MCF 10A (cell line): ENCODE measurements at regions not wholly inside any gene's neighbourhood (a gene's known extent, or its start where the extent isn't known, plus 50 kb on each side); places are given as distances from the start of the nearest gene placed in this dataset.

ENCODE experiments used
- BruUV-seq: library from RNA; stranded (reverse); fragments of 400-500 nt; replicated peaks from 2 replicates; lab custom pipeline; 2021; lab: Mats Ljungman, UMichigan
- CTCF ChIA-PET: fragments of 300-600 bp; sonication (Branson Sonifier 250); formaldehyde crosslinking; extraction: SDS; loops from one replicate; lab custom pipeline; 2021; ENCODE audit warnings: antibody characterized with exemption, inconsistent platforms; lab: Yijun Ruan, JAX
- POLR2A ChIA-PET: fragments of 300-600, 350-650 bp; sonication (Branson Sonifier 250); formaldehyde crosslinking; extraction: SDS; loops from one replicate; lab custom pipeline; 2020; ENCODE audit warnings: antibody characterized with exemption, inconsistent platforms; lab: Yijun Ruan, JAX
- DNase-seq: peaks from one replicate; pipeline ENCODE4 v3.0.0-alpha.2; 2018; ENCODE audit not compliant: unreplicated experiment
- H3K27ac Mint-ChIP-seq: one replicate; pipeline ENCODE4 v1.8.0; 2022; ENCODE audit warnings: mild to moderate bottlenecking, low read depth, mixed read lengths; ENCODE audit not compliant: unreplicated experiment
- H3K27me3 Mint-ChIP-seq: one replicate; pipeline ENCODE4 v1.8.0; 2022; ENCODE audit warnings: mixed read lengths; ENCODE audit not compliant: insufficient read depth, unreplicated experiment
- H3K36me3 Mint-ChIP-seq: one replicate; pipeline ENCODE4 v1.8.0; 2022; ENCODE audit warnings: mild to moderate bottlenecking, moderate library complexity, mixed read lengths; ENCODE audit not compliant: insufficient read depth, unreplicated experiment
- H3K4me1 Mint-ChIP-seq: one replicate; pipeline ENCODE4 v1.8.0; 2022; ENCODE audit warnings: mixed read lengths; ENCODE audit not compliant: insufficient read depth, unreplicated experiment
- H3K4me3 Mint-ChIP-seq: one replicate; pipeline ENCODE4 v1.8.0; 2022; ENCODE audit warnings: mild to moderate bottlenecking, moderate library complexity, mixed read lengths; ENCODE audit not compliant: unreplicated experiment
- H3K9me3 Mint-ChIP-seq: one replicate; pipeline ENCODE4 v1.8.0; 2022; ENCODE audit warnings: mixed read lengths; ENCODE audit not compliant: unreplicated experiment
- intact Hi-C: fragments of 100-400 bp; cut with micrococcal nuclease; formaldehyde crosslinking; loops from 2 replicates; pipeline ENCODE4 v1.14.1; 2022
- TF ChIP-seq, protein P1 (sequence below): fragments of 200-600 bp; IDR thresholded peaks from one replicate; pipeline ENCODE4 v1.8.0; 2022; ENCODE audit warnings: antibody characterized with exemption, mild to moderate bottlenecking; ENCODE audit not compliant: unreplicated experiment

DNA sequence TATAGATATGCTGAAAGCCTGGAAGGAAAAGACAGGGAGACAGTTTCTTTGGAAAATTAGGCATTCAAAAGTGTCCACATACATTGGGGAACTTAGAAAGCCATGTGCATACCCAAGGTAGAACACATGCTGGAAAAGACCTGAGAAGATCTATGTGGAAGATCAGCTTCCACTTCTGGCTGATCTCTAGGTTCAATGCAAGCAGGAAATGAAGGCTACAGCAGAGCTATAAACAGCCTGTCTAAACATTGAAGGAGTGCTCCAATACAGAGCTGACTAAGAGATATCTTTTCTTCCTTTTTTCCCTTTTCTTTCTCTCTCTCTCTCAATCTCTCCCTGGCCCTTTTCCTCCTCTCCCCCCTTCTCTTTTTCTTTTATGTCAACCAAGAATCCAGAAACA lies 73.6 kb upstream of the TCF12 start:
- ChIA-PET POLR2A (interaction anchor here (0.7 kb wide), 1 partner anchor 39 kb away, joined by 3 read pairs; no protein-coding TSS in a partner anchor), CTCF (interaction anchor here (0.6 kb wide), 1 partner anchor 70 kb away, joined by 3 read pairs; no protein-coding TSS in a partner anchor)
- Mint-ChIP-seq H3K4me1 (no peaks in the 10 kb centered on the region), H3K27me3 (no peaks in the 10 kb centered on the region), H3K36me3 (no peaks in the 10 kb centered on the region), H3K27ac (no peak overlapping the region), H3K9me3 (no peaks in the 10 kb centered on the region), H3K4me3 (no peak overlapping the region)
- no TSS peak for BruUV-seq
- no peak for DNase-seq
- TF ChIP-seq, protein P1, sequence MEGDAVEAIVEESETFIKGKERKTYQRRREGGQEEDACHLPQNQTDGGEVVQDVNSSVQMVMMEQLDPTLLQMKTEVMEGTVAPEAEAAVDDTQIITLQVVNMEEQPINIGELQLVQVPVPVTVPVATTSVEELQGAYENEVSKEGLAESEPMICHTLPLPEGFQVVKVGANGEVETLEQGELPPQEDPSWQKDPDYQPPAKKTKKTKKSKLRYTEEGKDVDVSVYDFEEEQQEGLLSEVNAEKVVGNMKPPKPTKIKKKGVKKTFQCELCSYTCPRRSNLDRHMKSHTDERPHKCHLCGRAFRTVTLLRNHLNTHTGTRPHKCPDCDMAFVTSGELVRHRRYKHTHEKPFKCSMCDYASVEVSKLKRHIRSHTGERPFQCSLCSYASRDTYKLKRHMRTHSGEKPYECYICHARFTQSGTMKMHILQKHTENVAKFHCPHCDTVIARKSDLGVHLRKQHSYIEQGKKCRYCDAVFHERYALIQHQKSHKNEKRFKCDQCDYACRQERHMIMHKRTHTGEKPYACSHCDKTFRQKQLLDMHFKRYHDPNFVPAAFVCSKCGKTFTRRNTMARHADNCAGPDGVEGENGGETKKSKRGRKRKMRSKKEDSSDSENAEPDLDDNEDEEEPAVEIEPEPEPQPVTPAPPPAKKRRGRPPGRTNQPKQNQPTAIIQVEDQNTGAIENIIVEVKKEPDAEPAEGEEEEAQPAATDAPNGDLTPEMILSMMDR = no peak
- intact Hi-C loops = no loop called here

GRCh38 chr15:56844471-56844870 lies 74.0 kb upstream of the TCF12 start:
- POLR2A ChIA-PET = no interaction called here
- CTCF ChIA-PET = interaction anchor here (0.6 kb wide), 1 partner anchor 70 kb away, joined by 3 read pairs; no protein-coding TSS in a partner anchor
- H3K4me3 Mint-ChIP-seq = no peak overlapping the region
- no peaks in the 10 kb centered on the region for H3K36me3 Mint-ChIP-seq
- no TSS peak for BruUV-seq
- TF ChIP-seq, protein P1 = no peak
- DNase-seq = no peak
- no peaks in the 10 kb centered on the region for H3K9me3 Mint-ChIP-seq
- intact Hi-C loops = no loop called here
- no peak overlapping the region for H3K27ac Mint-ChIP-seq
- H3K27me3 Mint-ChIP-seq = no peaks in the 10 kb centered on the region
- no peaks in the 10 kb centered on the region for H3K4me1 Mint-ChIP-seq

- H3K9me3 Mint-ChIP-seq = no peaks in the 10 kb centered on the region
- DNase-seq = no peak
- H3K36me3 Mint-ChIP-seq = no peaks in the 10 kb centered on the region
- intact Hi-C loops = no loop called here
- H3K27ac Mint-ChIP-seq = no peak overlapping the region
- H3K4me1 Mint-ChIP-seq = no peaks in the 10 kb centered on the region
- TF ChIP-seq, protein P1 = no peak
- CTCF ChIA-PET = interaction anchor here (0.7 kb wide), 1 partner anchor 687 kb away, joined by 3 read pairs; no protein-coding TSS in a partner anchor
- POLR2A ChIA-PET = no interaction called here
- no peaks in the 10 kb centered on the region for H3K27me3 Mint-ChIP-seq
- no peak overlapping the region for H3K4me3 Mint-ChIP-seq
- BruUV-seq = no TSS peak
Observed at GRCh38 chr15:56839641-56840040, 78.8 kb upstream of the TCF12 start.

- Mint-ChIP-seq H3K27me3 (no peaks in the 10 kb centered on the region), H3K4me3 (no peak overlapping the region), H3K27ac (no peak overlapping the region), H3K36me3 (no peaks in the 10 kb centered on the region), H3K9me3 (no peaks in the 10 kb centered on the region), H3K4me1 (no peaks in the 10 kb centered on the region)
- TF ChIP-seq, protein P1 = no peak
- DNase-seq = no peak
- BruUV-seq = no TSS peak
- ChIA-PET POLR2A (no interaction called here), CTCF (interaction anchor here (0.7 kb wide), 1 partner anchor 687 kb away, joined by 3 read pairs; no protein-coding TSS in a partner anchor)
- intact Hi-C loops = no loop called here
Observed at GRCh38 chr15:56839099-56839498, 79.3 kb upstream of the TCF12 start.
